ENCODE measurements at regions not wholly inside any gene's neighbourhood (a gene's known extent, or its start where the extent isn't known, plus 50 kb on each side); places are given as distances from the start of the nearest gene placed in this dataset.

DNA sequence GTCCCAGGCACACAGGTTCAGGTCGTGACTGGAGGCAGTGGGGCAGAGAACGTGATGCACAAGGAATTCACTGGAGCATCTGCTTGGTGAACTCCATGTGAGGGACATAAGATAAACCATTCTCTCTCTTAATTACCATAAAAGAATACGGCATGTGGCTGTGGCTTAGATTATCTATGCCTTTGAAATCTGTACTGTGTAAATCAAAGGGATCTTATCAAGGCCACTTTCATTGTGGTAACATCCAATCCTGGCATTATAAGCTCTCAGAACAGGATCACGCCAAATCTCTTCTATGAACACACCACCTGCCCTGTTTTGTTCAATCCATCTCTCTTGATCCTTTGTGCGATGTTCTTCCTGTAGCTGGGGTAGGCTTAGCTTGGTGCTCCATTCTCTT lies 192.3 kb downstream of the SPATA18 start:
- H4K8ac ChIP-seq (ENCODE audit: low read depth in 2 of 2, low read length in 2 of 2) = no peak overlapping the region
- no peak overlapping the region for H2AK5ac ChIP-seq (ENCODE audit: low read depth, low read length)
- no peak overlapping the region for H3K4me2 ChIP-seq (ENCODE audit: low read depth, low read length)
- intact Hi-C loops (cut with micrococcal nuclease) (no loop called here), in situ Hi-C loops (cut with MboI; ENCODE audit: low sequenced_read_pairs) (no loop called here), dilution Hi-C loops (cut with HindIII; ENCODE audit: low sequenced_read_pairs, unreplicated experiment) (no loop called here)
- no peak overlapping the region for H2BK120ac ChIP-seq (ENCODE audit: low read depth, low read length)
- no peak overlapping the region for H3K27ac ChIP-seq (ENCODE audit: insufficient read depth, low read length)
- H2AK9ac ChIP-seq (replicated peaks; ENCODE audit: low read depth, low read length, poor library complexity) = no peak overlapping the region
- DNase-seq = no peak
- no peak overlapping the region for H4K5ac ChIP-seq (ENCODE audit: low read depth, low read length)
- no peaks in the 10 kb centered on the region for H3K79me1 ChIP-seq (ENCODE audit: low read depth in 1 of 2, low read length in 2 of 2)
- no peak overlapping the region for H3K56ac ChIP-seq (ENCODE audit: extremely low read depth, insufficient read depth, low read length)
- no peak overlapping the region for H4K91ac ChIP-seq (ENCODE audit: insufficient read depth, low read depth, low read length)
- no peaks in the 10 kb centered on the region for H3K9me3 ChIP-seq (ENCODE audit: control insufficient read depth, insufficient read depth, low read length)
- H2BK15ac ChIP-seq (ENCODE audit: low read depth, low read length) = no peak overlapping the region
- H3K23ac ChIP-seq (ENCODE audit: low read depth, low read length) = no peak overlapping the region
- no peak overlapping the region for H3K4ac ChIP-seq (ENCODE audit: low read depth, low read length)
- no peak overlapping the region for H3K18ac ChIP-seq (ENCODE audit: low read depth, low read length)
- no peak overlapping the region for H3K4me3 ChIP-seq (ENCODE audit: insufficient read depth, low read depth, low read length)
- no CpG with 5 or more reads among the region's 5 CpGs for WGBS, 2 experiments (ENCODE audit: extremely low coverage in 2 of 2, insufficient read length in 1 of 2)
- H2BK5ac ChIP-seq (ENCODE audit: low read depth, low read length, poor library complexity, severe bottlenecking) = no peak overlapping the region
- ChIA-PET CTCF (no interaction called here), POLR2A (ENCODE audit: unreplicated experiment) (no interaction called here)
- no peak for TF ChIP-seq POLR2A (IDR thresholded peaks at IDR 0.05; ENCODE audit: low read depth, low read length)
- TF ChIP-seq, protein P1, sequence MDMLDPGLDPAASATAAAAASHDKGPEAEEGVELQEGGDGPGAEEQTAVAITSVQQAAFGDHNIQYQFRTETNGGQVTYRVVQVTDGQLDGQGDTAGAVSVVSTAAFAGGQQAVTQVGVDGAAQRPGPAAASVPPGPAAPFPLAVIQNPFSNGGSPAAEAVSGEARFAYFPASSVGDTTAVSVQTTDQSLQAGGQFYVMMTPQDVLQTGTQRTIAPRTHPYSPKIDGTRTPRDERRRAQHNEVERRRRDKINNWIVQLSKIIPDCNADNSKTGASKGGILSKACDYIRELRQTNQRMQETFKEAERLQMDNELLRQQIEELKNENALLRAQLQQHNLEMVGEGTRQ (IDR thresholded peaks at IDR 0.05; ENCODE audit: low read depth, low read length) = no peak
- TF ChIP-seq MAFK (IDR thresholded peaks at IDR 0.05; ENCODE audit: low read depth, low read length) = no peak
- no peak for TF ChIP-seq BHLHE40 (IDR thresholded peaks at IDR 0.05; ENCODE audit: low read depth, low read length)
- no peaks in the 10 kb centered on the region for H3K27me3 ChIP-seq (ENCODE audit: control insufficient read depth, insufficient read depth, low read length)
- H3K36me3 ChIP-seq (ENCODE audit: control insufficient read depth, insufficient read depth, low read length) = no peaks in the 10 kb centered on the region
- no peak overlapping the region for H3K9ac ChIP-seq (ENCODE audit: low read depth, low read length)
- no peaks in the 10 kb centered on the region for H4K20me1 ChIP-seq (ENCODE audit: insufficient read depth, low read length)
- H3K9me1 ChIP-seq (ENCODE audit: insufficient read depth, low read length) = no peaks in the 10 kb centered on the region
- H2BK20ac ChIP-seq (ENCODE audit: low read depth, low read length) = no peak overlapping the region
- no TSS peak for BruUV-seq (replicated peaks)
- H3K4me1 ChIP-seq (ENCODE audit: control insufficient read depth, insufficient read depth, low read length) = no peaks in the 10 kb centered on the region
- no peak overlapping the region for H3K14ac ChIP-seq (replicated peaks; ENCODE audit: low read depth, low read length)
- H2AFZ ChIP-seq (replicated peaks; ENCODE audit: low read length, poor library complexity) = no peak overlapping the region
- no peak for ATAC-seq (ENCODE audit: low read depth)
